GM18502 (cell line): ENCODE measurements at regions not wholly inside any gene's neighbourhood (a gene's known extent, or its start where the extent isn't known, plus 50 kb on each side); places are given as distances from the start of the nearest gene placed in this dataset.

Experiments used
- ATAC-seq: cut with Tn5 transposase; IDR thresholded peaks from one replicate; pipeline ENCODE4 v1.9.1; 2021; ENCODE audit warnings: mild to moderate bottlenecking; ENCODE audit not compliant: unreplicated experiment, poor library complexity

DNA sequence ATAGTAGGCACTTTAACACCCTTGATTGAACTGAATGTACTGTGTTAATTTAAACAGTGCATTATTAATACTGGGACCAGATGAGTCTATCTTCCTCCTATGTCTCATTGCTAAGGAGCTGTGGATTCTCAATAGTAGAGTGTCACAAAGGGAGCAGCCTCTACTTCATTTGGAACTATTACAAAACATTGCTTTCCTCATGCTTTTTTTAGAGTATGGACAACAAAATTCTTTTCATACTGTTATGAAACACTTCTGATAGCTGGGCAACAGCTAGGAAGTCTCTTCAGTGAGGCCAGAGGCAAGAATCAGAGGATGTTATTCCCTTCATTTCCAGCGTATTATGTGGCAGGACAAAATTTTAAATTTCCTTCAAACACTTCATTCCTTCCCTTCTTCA, 160.8 kb downstream of the FBXO8 start:
- no peak for ATAC-seq

DNA sequence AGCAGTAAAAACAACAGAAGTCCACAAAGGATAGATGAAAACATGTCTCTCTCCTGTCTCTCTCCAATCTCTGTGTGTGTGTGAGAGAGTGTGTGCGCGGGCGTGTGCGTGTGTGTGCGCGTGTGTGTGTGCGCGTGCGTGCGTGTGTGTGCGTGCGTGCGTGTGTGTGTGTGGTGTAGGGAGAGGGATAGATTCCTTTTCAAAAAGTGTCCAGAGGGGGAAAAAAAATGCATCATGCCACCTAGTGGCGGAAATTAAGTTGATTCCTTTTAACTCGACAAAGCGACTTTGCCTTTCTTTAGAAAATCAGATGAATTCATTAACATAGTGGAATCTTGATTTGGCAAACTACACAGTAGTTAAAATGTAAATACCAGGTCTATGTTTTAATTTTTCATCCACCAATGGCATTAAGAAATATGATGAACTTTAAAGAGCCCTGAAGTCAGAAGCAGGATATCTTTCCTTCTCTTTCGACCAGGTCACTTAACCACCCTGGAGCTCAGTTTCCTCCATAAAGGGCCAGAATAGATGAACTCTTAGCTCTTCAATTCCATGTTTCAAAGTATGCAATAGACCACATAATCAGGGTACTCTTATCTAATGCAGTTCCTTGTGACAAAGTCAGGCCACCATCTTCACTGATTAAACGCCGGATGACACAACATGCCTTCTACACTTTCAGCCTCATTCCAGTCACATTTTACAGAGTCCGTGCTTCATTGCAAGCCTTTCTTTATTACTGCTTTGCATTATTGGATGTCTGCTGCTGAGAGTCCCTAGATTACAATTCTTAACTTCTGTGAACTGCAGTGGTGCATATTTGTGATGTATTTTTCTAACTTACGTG, 162.8 kb downstream of the FBXO8 start:
- ATAC-seq: peak; percentile 65

DNA sequence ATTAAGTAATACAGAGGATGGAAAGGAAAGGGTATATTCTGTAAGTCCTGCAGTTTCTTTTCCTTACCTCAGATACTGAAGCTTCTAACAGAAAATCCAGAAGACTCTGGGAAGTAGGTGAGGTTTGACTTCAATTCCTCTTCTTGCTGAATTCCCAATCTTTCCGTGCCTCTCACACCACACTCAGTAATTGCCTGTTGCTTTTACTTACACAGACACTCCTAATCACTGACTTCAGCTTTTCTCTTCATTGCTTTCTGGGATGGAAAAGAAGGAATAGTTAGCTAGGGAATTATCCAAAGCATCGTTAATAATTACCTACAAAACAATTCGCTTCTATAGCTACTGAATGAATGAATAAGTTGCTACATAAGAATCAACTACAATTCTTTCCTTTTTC, 163.6 kb downstream of the FBXO8 start:
- ATAC-seq: no peak

DNA sequence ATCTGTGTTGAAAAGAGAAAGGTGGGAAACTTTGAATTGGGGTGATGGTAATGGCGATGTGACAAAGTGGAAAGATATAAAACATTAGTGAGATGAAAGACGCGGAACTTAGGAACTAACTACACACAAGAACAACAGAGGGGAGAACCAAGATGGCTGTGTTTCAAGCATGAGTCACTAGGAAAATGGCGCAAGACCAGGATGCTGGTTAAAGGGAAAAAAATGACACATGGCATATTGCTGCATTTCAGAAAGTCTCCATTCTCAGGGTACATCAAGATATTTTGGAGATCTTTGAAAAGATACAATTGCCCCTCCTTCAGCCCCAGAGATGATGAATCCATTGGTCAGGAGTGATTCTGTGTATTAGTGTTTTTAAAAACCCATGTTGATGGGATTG, 164.4 kb downstream of the FBXO8 start:
- ATAC-seq: no peak

DNA sequence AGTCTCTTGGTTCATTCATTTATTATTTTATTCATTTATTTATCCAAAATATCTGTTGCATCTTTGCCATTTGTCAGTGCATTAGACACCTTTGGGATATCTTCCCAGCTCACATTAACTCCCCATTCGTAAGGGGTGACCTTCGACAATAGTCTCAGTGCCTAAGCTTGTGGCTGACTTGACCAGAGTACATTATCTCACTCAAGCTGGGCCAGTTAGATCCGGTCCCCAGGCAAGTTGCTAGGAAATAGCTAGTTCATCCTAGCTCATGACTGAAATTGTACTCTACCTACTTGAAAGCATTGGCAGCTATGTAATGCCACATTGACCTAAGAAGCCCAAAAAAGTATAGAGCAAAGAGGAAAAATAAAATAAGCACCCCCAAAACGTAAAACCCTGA, 165.3 kb downstream of the FBXO8 start:
- ATAC-seq: no peak

DNA sequence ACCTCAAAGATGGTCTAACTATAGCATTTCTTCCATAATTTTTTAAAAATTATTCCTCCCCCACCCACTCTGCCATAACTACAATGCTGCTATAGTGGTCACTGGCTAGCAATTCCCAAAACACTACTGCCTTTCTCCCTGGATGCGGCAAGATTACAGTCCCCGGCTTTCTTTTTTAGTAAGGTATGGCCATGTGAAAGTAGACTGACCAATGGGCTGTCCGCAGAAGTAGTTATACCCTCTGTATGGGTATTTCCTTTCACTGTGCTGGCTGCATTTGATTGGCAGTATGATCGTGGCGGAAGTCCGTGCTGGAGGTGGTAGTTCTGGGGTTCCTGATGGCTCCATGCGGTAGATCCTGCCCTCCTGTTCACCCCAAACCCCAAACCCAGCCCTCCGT, 166.0 kb downstream of the FBXO8 start:
- ATAC-seq: no peak

DNA sequence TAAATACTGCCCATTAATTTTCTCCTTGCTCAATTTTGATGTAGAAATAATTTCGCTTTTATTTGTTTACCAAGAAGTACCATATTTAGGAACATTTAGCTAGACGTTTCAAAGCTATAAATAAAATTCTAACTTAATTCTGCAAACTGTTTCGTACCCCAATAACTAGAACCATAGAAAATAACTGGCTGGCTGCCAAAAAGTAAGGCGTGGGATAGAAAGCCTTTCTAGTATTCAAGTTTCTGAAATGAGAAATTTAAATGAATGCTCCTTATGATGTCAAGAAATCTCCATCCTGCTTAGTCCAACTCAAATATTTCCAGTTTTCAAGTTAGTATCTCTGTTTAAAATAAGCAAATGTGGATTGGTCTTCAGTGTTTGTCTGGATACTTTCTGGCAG, 167.4 kb downstream of the FBXO8 start:
- no peak for ATAC-seq

DNA sequence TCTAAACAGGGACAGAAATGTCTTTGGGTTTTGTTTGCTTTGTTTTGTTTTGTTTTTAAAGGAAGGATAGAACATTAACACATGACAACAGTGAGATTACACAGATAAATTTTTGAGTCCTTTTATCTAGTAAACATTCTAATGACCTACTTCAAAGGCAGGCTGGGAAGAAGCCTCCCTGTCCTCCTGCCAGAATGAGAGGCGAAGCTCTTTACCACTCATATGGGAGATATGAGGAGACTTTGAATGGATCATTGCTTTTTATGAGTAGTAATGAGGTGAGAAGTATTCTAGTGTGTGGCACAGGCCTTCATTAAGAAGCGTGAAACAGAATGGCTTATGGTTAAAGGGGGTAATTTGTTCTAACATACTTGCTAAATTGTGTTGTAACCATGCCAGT, 172.0 kb downstream of the FBXO8 start:
- no peak for ATAC-seq

DNA sequence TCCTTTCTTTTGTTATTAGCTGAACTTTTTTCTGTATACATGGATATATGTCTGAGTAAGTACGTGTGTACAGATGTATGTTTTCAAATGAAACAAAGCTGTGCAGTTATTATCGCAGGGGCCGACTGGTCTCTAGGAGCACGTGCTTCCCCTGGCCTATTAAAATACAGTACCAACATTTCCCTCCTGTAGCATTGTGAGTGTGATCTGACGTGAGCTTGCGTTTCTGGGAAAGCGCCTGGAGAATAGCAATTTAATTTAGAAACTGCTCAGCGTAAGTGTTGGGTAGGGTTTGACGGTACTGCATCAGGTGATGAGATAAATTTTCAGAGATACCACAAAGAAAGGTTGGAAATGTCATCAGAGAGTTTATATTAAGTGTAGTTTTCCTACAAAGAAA, 173.3 kb downstream of the FBXO8 start:
- no peak for ATAC-seq

DNA sequence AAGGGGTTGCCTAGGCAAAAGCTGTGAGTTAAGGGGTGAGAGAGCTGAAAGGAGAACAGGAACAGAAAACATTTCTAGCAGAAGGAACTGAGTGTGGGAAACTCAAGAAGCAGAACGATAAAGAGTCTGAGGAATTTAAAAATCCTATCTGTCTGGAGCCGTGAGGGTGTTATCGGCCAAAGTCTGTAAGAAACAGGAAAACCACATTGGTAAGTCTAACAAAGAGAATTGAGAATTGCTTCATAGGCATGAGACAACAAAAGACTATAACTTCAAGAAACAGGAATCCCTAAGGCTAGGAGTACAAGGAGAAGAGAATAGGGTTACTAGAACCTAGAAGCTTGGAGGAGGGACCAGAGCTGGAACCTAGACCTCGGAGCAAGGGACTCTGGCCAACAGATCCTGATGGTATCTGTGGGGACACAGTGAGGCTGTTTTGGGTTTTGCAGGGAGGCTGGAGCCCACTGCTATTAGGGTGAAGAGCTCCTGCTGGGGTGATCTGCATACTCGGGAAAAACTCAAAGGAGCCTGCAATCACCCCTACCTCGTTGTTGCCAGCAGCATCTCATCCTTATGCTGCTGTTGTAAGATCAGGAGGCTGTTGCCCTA, 175.6 kb downstream of the FBXO8 start:
- no peak for ATAC-seq

DNA sequence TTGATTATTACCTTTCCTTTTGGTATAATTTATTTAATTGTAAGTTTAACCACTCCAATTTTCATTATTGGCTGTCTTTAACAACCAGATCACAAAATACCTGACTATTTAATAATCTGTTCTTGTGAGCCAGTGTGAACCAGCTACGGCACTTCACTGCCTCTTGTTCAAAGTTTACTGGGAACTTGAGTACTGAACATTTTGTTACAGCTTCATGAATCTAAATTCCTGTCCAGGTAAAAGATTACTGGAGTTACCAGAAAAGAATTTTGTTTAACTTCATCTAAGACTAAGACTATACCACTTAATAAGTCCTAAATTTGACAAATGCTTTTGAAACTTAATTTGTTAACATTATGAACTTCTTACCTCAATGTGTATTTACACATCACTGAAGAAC, 178.3 kb downstream of the FBXO8 start:
- no peak for ATAC-seq

DNA sequence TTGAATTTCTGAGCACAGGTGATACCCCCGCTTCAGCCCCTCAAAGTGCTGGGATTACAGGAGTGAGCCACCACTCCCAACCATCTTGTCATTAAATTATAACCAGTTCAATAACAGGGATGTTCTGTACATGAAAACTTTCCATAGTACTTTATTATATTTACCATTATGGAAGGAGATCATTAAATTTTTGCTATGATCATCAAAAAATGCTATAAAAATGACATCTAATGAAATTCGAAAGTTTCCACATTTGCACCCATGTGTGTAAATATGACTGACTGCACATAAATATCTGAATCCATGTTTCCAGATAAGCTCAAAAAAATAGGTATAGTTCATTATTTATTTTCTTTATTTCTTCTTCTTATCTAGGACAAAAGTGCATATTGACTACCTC, 182.6 kb downstream of the FBXO8 start:
- no peak for ATAC-seq

DNA sequence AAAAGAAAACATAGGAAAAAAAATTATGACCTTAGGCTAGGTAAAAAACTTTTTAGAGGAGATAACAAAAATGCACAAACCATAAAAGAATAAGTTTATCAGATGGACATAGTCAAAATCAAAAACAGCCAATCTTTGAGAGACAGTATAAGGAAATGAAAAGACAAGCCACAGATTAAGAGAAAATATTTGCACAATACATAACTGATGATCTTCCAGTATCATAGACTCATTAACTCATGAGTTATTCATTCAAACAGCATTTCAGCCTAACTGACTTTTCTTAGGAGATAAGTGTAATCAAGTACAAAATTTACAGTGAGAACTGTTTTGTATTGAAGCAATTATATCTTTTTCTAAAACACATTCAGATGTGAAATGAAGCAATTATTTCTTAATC, 183.8 kb downstream of the FBXO8 start:
- no peak for ATAC-seq

DNA sequence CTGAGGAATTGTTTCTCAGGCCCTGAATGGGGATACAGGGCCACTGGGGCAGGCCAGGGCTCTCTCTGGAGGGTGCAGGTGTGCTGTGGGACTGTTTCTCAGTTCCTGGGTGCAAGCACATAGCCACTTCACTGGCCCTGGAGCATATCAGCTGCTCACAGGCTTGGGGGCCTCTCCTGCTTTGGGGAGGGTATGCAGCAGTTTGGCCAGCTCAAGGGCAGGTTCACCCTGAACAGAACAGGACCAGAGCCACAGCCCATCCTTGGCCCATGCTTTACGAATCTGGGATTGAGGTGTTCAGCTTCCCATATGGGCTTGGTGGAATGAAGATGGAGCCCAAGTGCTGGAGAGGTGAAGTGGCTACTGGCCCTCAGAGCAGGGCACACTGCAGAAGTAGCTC, 186.5 kb downstream of the FBXO8 start:
- ATAC-seq: no peak

DNA sequence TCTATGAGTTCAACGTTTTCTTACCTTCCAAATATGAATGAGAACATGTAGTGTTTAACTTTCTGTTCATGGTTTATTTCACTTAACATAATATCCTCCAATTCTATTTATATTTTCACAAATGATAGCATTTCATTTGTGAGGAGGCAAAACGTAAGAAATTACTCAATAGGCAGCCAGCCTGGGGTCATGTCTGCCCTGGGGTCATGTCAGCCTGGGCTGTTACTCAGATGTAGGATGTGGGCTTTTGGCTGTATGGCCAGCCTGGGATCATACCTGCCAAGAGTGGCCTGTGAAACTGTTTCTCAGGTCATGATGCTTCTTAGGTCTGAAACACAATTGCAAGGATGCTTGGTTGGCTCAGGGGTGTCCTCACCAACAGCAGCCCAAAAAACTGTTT, 187.0 kb downstream of the FBXO8 start:
- ATAC-seq: no peak

DNA sequence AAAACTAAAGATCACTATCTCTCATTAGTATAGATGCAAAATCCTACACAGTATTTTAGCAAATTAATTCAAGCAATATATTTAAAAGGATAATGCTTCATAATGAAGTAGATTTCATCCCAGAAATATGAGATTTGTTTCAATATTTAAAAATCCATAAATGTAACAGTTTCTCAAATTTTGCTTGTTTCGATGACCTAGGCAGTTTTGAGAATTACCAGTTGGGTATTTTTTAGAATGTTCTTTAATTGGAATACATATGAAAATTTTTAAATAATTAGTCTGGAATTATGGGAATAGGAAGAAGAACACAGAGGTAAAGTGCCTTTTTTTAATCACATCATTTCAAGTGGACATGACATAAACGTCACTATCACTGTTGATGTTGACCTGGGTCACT, 192.3 kb downstream of the FBXO8 start:
- no peak for ATAC-seq

DNA sequence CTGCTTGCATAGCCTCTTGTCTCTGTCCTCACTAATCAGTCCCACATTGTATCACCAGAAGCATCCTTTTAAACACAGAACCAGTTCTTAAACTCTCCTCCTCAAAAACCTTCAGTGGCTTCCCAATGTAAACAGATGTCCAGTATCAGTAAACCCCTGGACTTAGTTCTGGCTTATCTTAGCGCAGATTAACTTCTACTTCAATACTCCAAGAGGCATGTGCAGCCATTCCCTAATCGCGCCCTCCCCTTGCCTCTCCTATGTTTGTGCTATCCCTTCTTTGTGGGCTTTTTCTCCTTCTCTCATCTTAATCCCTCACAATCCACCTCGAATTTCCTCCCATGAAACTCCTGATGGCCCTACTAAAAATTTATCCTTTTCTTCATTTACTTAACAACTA, 193.8 kb downstream of the FBXO8 start:
- no peak for ATAC-seq

DNA sequence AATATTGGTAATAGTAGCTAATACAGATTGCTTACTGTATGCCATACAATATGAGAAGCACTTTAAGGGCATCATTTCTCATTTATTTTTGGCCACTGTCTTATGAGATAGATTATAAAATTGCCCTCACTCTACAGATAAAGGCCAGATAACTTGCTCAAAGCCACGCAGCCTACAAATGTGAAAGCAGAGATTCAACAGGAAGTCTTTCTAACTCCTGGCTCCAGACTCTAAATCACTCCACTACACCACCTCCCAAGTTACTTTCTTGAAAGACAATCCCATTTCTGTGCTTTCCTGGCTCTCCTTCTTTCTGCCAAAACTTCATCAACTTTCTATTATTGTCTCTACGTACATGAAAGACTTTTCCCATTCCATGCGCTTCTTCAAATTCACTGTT, 194.7 kb downstream of the FBXO8 start:
- no peak for ATAC-seq

DNA sequence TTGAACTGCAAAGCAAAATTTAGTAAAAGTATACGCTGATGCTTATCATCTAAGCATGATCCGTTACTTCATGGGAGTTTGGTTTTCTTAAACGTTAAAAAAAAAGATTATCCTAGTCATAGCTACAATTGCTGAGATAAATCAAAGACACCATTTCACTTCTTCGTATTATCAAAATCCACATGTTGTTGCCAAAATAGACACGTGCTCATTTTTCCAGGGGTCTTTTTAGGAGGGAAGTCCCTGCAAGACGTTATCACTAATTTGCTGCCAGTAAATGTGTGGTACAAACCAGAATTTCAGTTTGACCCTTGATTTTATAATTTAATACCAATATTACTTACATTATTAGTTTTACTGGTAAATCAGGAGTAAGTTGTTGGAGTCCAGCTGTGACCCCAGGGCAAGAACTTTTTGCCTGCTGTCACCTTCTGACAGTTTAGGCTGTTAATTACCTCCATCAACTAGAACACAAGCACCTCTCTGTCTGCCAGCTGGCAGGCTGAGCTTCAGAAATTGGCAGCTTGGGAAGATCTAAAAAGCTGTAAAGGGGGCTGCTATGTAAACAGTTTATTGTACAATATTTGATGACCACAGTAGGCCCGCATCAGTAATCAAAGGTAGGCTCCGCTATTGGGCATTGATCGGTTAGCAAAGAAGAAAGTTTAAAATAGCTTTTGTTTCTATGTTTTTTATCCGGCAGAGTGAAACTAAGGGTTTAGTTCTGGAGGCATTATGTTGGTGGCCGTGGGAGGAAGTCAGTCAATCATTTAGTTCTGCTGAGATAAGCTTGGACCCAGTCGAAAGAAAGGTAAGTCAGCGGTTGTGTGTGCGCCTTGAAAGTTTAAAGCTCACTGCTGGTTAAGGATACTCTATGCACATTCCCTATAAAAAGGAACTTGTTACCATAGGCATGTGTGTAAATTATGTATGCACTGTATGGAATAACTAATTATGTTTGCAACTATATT, 196.4 kb downstream of the FBXO8 start:
- no peak for ATAC-seq

DNA sequence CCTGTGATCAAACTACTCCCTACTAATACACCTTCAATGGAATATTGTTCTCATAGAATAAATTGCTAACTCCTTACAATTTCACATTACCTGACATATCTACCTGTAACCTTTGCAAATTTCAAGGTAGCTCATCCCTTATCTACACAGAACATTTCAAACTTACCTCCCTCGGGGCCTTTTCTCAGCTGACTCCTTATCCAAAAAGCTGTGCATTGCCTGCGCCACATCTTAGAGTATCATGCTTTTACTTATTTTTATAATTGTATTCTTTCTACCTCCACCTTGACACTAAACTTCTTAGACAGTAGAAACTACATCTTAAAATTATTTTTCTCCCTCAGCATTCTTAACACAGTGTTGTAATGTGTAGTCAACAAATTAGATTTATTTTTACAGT, 198.5 kb downstream of the FBXO8 start:
- ATAC-seq: no peak

DNA sequence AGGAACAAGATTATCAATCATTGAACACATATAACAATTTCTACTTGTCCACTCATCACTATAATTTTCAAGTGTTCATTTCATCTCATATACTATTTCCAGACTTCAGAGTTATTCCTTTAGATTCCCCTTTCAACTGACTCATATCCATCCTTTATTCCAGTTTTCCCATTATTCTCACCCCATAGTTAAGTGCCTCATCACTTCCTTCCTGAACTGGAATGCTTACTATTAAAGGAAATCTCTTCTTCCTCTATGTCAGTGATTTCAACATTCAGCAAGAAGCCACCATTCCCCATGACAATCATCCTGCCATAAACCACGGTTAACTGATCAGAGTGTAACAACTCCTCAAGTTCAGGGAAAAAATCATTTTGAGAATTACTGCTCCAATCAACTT, 198.9 kb downstream of the FBXO8 start:
- no peak for ATAC-seq
